Fibroblast of lung (primary cell): ENCODE measurements at regions not wholly inside any gene's neighbourhood (a gene's known extent, or its start where the extent isn't known, plus 50 kb on each side); places are given as distances from the start of the nearest gene placed in this dataset.
A peak's percentile ranks its signal among the peaks of the same experiment; 100 is the strongest.

Experiments used
- DNase-seq, 2 donors: peaks; one replicate each; pipeline versions ENCODE4 v3.0.0 to v3.0.0-alpha.2; 2010; ENCODE audit warnings: low read depth in 2 of 2
- H2AFZ ChIP-seq: 2 replicates; pipeline ENCODE4 v1.5.1; 2012; ENCODE audit warnings: low read length, control low read depth, inconsistent platforms
- H3K27ac ChIP-seq: 2 replicates; pipeline ENCODE4 v1.5.1; 2011; ENCODE audit warnings: low read length, control low read depth; ENCODE audit not compliant: insufficient read depth
- H3K27me3 ChIP-seq: 2 replicates; pipeline ENCODE4 v1.5.1; 2011; ENCODE audit warnings: mild to moderate bottlenecking, low read length; ENCODE audit not compliant: control insufficient read depth, insufficient read depth
- H3K36me3 ChIP-seq: 2 replicates; pipeline ENCODE4 v1.5.1; 2011; ENCODE audit warnings: low read length; ENCODE audit not compliant: control insufficient read depth, insufficient read depth
- H3K4me1 ChIP-seq: 2 replicates; pipeline ENCODE4 v1.5.1; 2011; ENCODE audit warnings: low read length; ENCODE audit not compliant: control insufficient read depth, insufficient read depth; ENCODE audit errors: extremely low read depth
- H3K4me2 ChIP-seq: 2 replicates; pipeline ENCODE4 v1.5.1; 2011; ENCODE audit warnings: low read length, control low read depth; ENCODE audit not compliant: insufficient read depth; ENCODE audit errors: extremely low read depth
- H3K4me3 ChIP-seq, 4 experiments: fragments of 200-600 bp in 1 of 4; sonication (generic) in 1 of 4; replicated peaks in 1 of 4; 2 replicates each; pipeline ENCODE4 v1.5.1; 2011 to 2016; ENCODE audit warnings: low read length in 4 of 4, low read depth in 3 of 4, mild to moderate bottlenecking in 3 of 4, control low read depth in 2 of 4, inconsistent platforms in 1 of 4, mixed read lengths in 1 of 4; ENCODE audit not compliant: insufficient read depth in 1 of 4; ENCODE audit errors: control extremely low read depth in 1 of 4
- H3K79me2 ChIP-seq: 2 replicates; pipeline ENCODE4 v1.5.1; 2012; ENCODE audit warnings: mild to moderate bottlenecking, low read length, inconsistent platforms; ENCODE audit not compliant: control insufficient read depth, insufficient read depth
- H3K9ac ChIP-seq: 2 replicates; pipeline ENCODE4 v1.5.1; 2011; ENCODE audit warnings: mild to moderate bottlenecking, low read length, control low read depth; ENCODE audit not compliant: insufficient read depth
- H3K9me3 ChIP-seq: 2 replicates; pipeline ENCODE4 v1.5.1; 2012; ENCODE audit warnings: low read depth, low read length; ENCODE audit not compliant: control insufficient read depth, insufficient read depth
- H4K20me1 ChIP-seq: 2 replicates; pipeline ENCODE4 v1.5.1; 2011; ENCODE audit warnings: low read length; ENCODE audit not compliant: control insufficient read depth, insufficient read depth; ENCODE audit errors: extremely low read depth
- EZH2 ChIP-seq: IDR thresholded peaks from 2 replicates; pipeline ENCODE4 v1.5.1; 2012; ENCODE audit warnings: low read length, control low read depth, mild to moderate bottlenecking; ENCODE audit errors: missing control alignments
- TF ChIP-seq, protein P1 (sequence below), 2 donors: IDR thresholded peaks in 1 of 2; conservative IDR thresholded peaks in 1 of 2; 1 replicate in 1 of 2; 2 replicates in 1 of 2; pipeline ENCODE4 v1.5.1; 2011 to 2012; ENCODE audit warnings: low read length in 2 of 2, control low read depth in 1 of 2, inconsistent platforms in 1 of 2, low read depth in 1 of 2, mild to moderate bottlenecking in 1 of 2

DNA sequence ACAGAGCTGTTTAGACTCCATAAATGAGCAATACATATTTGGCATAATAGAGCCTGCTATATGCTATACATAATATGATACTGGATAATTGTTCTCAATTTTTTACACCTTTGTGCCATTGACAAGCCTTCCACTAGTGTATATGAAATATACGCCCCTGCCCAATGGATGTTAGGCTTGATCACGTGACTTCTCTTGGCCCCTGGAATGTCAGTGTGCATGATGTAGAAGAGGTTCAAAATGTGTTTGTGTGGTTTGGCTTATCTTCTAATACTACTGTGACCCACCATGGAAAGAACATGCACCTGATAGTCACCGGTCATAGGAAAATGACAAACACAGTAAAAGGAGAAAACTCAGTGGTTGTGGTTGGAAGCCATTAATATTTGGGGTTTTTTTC lies 479.4 kb downstream of the PCDH20 start:
- H2AFZ ChIP-seq: no peak overlapping the region
- DNase-seq: no peak
- H3K9me3 ChIP-seq: no peaks in the 10 kb centered on the region
- no peak overlapping the region for H3K27ac ChIP-seq
- no peak overlapping the region for H3K4me2 ChIP-seq
- H3K4me1 ChIP-seq: no peaks in the 10 kb centered on the region
- H3K36me3 ChIP-seq: no peaks in the 10 kb centered on the region
- H3K4me3 ChIP-seq: no peak overlapping the region
- TF ChIP-seq EZH2: no peak
- TF ChIP-seq, protein P1, sequence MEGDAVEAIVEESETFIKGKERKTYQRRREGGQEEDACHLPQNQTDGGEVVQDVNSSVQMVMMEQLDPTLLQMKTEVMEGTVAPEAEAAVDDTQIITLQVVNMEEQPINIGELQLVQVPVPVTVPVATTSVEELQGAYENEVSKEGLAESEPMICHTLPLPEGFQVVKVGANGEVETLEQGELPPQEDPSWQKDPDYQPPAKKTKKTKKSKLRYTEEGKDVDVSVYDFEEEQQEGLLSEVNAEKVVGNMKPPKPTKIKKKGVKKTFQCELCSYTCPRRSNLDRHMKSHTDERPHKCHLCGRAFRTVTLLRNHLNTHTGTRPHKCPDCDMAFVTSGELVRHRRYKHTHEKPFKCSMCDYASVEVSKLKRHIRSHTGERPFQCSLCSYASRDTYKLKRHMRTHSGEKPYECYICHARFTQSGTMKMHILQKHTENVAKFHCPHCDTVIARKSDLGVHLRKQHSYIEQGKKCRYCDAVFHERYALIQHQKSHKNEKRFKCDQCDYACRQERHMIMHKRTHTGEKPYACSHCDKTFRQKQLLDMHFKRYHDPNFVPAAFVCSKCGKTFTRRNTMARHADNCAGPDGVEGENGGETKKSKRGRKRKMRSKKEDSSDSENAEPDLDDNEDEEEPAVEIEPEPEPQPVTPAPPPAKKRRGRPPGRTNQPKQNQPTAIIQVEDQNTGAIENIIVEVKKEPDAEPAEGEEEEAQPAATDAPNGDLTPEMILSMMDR (conservative IDR thresholded peaks at IDR 0.05 in 1 of 2, IDR thresholded peaks at IDR 0.05 in 1 of 2; ENCODE audit: low read depth in 1 of 2, low read length in 2 of 2): no peak
- H3K9ac ChIP-seq: no peak overlapping the region
- no peaks in the 10 kb centered on the region for H3K27me3 ChIP-seq
- H3K79me2 ChIP-seq: no peaks in the 10 kb centered on the region
- H4K20me1 ChIP-seq: no peaks in the 10 kb centered on the region

- no peak overlapping the region for H3K4me3 ChIP-seq
- no peaks in the 10 kb centered on the region for H4K20me1 ChIP-seq
- H3K36me3 ChIP-seq: no peaks in the 10 kb centered on the region
- DNase-seq: peak in 1 of 2 donors; percentile 6
- no peaks in the 10 kb centered on the region for H3K4me1 ChIP-seq
- H3K9me3 ChIP-seq: no peaks in the 10 kb centered on the region
- no peaks in the 10 kb centered on the region for H3K79me2 ChIP-seq
- no peak overlapping the region for H2AFZ ChIP-seq
- no peak overlapping the region for H3K4me2 ChIP-seq
- TF ChIP-seq EZH2: no peak
- TF ChIP-seq, protein P1 (conservative IDR thresholded peaks at IDR 0.05 in 1 of 2, IDR thresholded peaks at IDR 0.05 in 1 of 2; ENCODE audit: low read depth in 1 of 2, low read length in 2 of 2): no peak
- H3K27ac ChIP-seq: no peak overlapping the region
- H3K27me3 ChIP-seq: no peaks in the 10 kb centered on the region
- H3K9ac ChIP-seq: no peak overlapping the region
Measured at GRCh38 chr13:60933638-60934037, 482.0 kb downstream of the PCDH20 start.

DNA sequence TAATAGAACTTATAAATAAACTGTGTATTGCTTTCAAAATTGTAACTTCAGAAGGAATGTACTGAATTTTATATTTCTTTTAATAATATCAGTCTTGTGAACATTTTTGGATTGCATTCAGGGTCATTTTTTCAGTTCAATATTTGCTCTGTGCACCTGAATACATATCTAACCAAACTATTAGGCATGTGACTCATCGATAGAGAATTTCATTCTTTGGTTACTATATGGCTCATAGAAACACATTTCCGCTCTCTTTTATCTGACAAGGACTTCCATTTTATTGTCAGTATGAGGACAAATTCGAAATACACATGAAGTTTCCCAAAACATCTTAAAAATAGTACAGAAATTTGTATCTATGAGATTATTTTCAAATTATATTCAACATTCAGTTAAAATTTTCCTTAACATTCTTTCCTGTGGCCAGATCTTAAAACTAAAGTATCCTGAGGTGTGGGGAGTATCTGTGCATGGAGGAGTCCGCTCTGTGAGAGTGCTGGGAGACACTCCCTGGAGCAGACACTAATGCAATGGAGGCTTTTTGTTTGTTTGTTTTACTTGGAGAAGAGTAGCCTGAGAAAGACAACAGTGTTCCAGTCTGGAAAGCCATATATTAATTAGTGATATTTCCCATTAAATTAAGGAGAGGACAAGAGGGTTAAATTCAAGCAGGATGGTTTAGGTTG lies 483.6 kb downstream of the PCDH20 start:
- H3K27me3 ChIP-seq: no peaks in the 10 kb centered on the region
- no peak for TF ChIP-seq EZH2
- TF ChIP-seq, protein P1 (conservative IDR thresholded peaks at IDR 0.05 in 1 of 2, IDR thresholded peaks at IDR 0.05 in 1 of 2; ENCODE audit: low read depth in 1 of 2, low read length in 2 of 2): no peak
- DNase-seq: peak in 1 of 2 donors; percentile 10
- H3K4me2 ChIP-seq: no peak overlapping the region
- H4K20me1 ChIP-seq: no peaks in the 10 kb centered on the region
- H3K9me3 ChIP-seq: no peaks in the 10 kb centered on the region
- no peaks in the 10 kb centered on the region for H3K36me3 ChIP-seq
- no peak overlapping the region for H3K27ac ChIP-seq
- no peak overlapping the region for H2AFZ ChIP-seq
- no peaks in the 10 kb centered on the region for H3K4me1 ChIP-seq
- no peak overlapping the region for H3K9ac ChIP-seq
- no peaks in the 10 kb centered on the region for H3K79me2 ChIP-seq
- no peak overlapping the region for H3K4me3 ChIP-seq
